ENCODE measurements at regions not wholly inside any gene's neighbourhood (a gene's known extent, or its start where the extent isn't known, plus 50 kb on each side); places are given as distances from the start of the nearest gene placed in this dataset.
"Not testable (repeated sequence)": the region's sequence is repeated elsewhere in the genome, so short reads cannot be mapped to it uniquely, and the experiment has no call there.

GRCh38 chr5:82959466-82959865, 117.7 kb downstream of the TMEM167A start:
- DNase-seq (ENCODE audit: low read depth in 4 of 4, low spot score in 3 of 4) = no peak

- DNase-seq (ENCODE audit: low read depth in 4 of 4, low spot score in 3 of 4) = no peak
Measured at GRCh38 chr5:82956600-82956999, 120.6 kb downstream of the TMEM167A start.

- no peak for DNase-seq (ENCODE audit: low read depth in 4 of 4, low spot score in 3 of 4)
Measured at GRCh38 chr5:82952326-82952725, 124.9 kb downstream of the TMEM167A start.

- not testable (repeated sequence) for DNase-seq (ENCODE audit: low read depth in 4 of 4, low spot score in 3 of 4)
Measured at GRCh38 chr5:82944267-82944666, 132.9 kb downstream of the TMEM167A start.

- DNase-seq (ENCODE audit: low read depth in 4 of 4, low spot score in 3 of 4) = no peak
Measured at GRCh38 chr5:82942083-82942881, 134.9 kb downstream of the TMEM167A start.

GRCh38 chr5:82938901-82939725, 138.1 kb downstream of the TMEM167A start:
- no peak for DNase-seq (ENCODE audit: low read depth in 4 of 4, low spot score in 3 of 4)

GRCh38 chr5:82932473-82933220, 144.5 kb downstream of the TMEM167A start:
- not testable (repeated sequence) for DNase-seq (ENCODE audit: low read depth in 4 of 4, low spot score in 3 of 4)

- no peak for DNase-seq (ENCODE audit: low read depth in 4 of 4, low spot score in 3 of 4)
Measured at GRCh38 chr5:82931110-82931509, 146.1 kb downstream of the TMEM167A start.

GRCh38 chr5:82925061-82925411, 152.2 kb downstream of the TMEM167A start:
- DNase-seq (ENCODE audit: low read depth in 4 of 4, low spot score in 3 of 4) = no peak

- peak in 1 of 4 donors; percentile 52 for DNase-seq (ENCODE audit: low read depth in 4 of 4, low spot score in 3 of 4)
Measured at GRCh38 chr5:82924226-82925060, 152.8 kb downstream of the TMEM167A start.

- DNase-seq (ENCODE audit: low read depth in 4 of 4, low spot score in 3 of 4) = no peak
Measured at GRCh38 chr5:82922086-82922734, 155.0 kb downstream of the TMEM167A start.

GRCh38 chr5:82918311-82919031, 158.7 kb downstream of the TMEM167A start:
- no peak for DNase-seq (ENCODE audit: low read depth in 4 of 4, low spot score in 3 of 4)

- no peak for DNase-seq (ENCODE audit: low read depth in 4 of 4, low spot score in 3 of 4)
Measured at GRCh38 chr5:82917584-82917983, 159.6 kb downstream of the TMEM167A start.

- DNase-seq (ENCODE audit: low read depth in 4 of 4, low spot score in 3 of 4) = no peak
Measured at GRCh38 chr5:82913971-82914370, 163.2 kb downstream of the TMEM167A start.

GRCh38 chr5:82912462-82912861, 164.7 kb downstream of the TMEM167A start:
- no peak for DNase-seq (ENCODE audit: low read depth in 4 of 4, low spot score in 3 of 4)

GRCh38 chr5:82911910-82912309, 165.3 kb downstream of the TMEM167A start:
- no peak for DNase-seq (ENCODE audit: low read depth in 4 of 4, low spot score in 3 of 4)

- DNase-seq (ENCODE audit: low read depth in 4 of 4, low spot score in 3 of 4) = no peak
Measured at GRCh38 chr5:82910905-82911304, 166.3 kb downstream of the TMEM167A start.

- no peak for DNase-seq (ENCODE audit: low read depth in 4 of 4, low spot score in 3 of 4)
Measured at GRCh38 chr5:82910491-82910890, 166.7 kb downstream of the TMEM167A start.

- no peak for DNase-seq (ENCODE audit: low read depth in 4 of 4, low spot score in 3 of 4)
Measured at GRCh38 chr5:82909771-82910170, 167.4 kb downstream of the TMEM167A start.

Data from right renal pelvis (tissue), 4 donors.